Muscle layer of colon (tissue), 2 donors: ENCODE measurements at regions not wholly inside any gene's neighbourhood (a gene's known extent, or its start where the extent isn't known, plus 50 kb on each side); places are given as distances from the start of the nearest gene placed in this dataset.

Experiments
- H3K27ac ChIP-seq: one replicate; pipeline ENCODE4 v1.7.0; 2013; ENCODE audit warnings: low read depth, mild to moderate bottlenecking, low read length, moderate library complexity
- H3K27me3 ChIP-seq, 2 donors: one replicate each; pipeline ENCODE4 v1.7.0; 2013; ENCODE audit warnings: low read length in 2 of 2, mild to moderate bottlenecking in 2 of 2; ENCODE audit not compliant: insufficient read depth in 2 of 2, control insufficient read depth in 1 of 2
- H3K36me3 ChIP-seq: one replicate; pipeline ENCODE4 v1.7.0; 2013; ENCODE audit warnings: mild to moderate bottlenecking, low read length; ENCODE audit not compliant: insufficient read depth
- H3K4me1 ChIP-seq: one replicate; pipeline ENCODE4 v1.7.0; 2013; ENCODE audit warnings: mild to moderate bottlenecking, low read length; ENCODE audit not compliant: insufficient read depth
- H3K4me3 ChIP-seq, 2 donors: one replicate each; pipeline ENCODE4 v1.7.0; 2013; ENCODE audit warnings: low read length in 2 of 2, low read depth in 1 of 2, mild to moderate bottlenecking in 1 of 2, moderate library complexity in 1 of 2
- H3K9ac ChIP-seq: one replicate; pipeline ENCODE4 v1.7.0; 2013; ENCODE audit warnings: low read length
- H3K9me3 ChIP-seq: one replicate; pipeline ENCODE4 v1.7.0; 2013; ENCODE audit warnings: mild to moderate bottlenecking, low read length
- donor health status: abdominal sarcoma.
- donor health status: Adenocarcinoma of cecum.

DNA sequence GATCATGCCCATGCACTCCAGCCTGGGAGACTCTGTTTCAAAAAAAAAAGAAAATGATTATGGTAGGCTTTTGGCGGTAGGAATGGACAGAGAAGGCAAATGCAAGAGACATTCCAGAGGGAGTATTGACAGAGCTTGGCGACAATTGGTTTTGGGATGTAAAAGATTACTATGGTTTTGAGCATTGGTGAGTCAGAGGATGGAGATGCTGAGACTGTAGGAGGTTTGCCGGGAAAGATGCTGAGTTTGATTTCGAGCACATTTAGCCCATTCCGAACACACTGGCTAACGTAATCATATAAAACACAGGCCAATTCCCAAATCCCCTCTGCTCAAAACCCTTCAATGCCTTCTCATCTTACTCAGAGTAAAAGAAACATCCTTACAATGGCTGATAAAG lies 161.6 kb upstream of the MKLN1 start:
- Histone ChIP-seq H3K27me3 (no peaks in the 10 kb centered on the region), H3K9me3 (no peaks in the 10 kb centered on the region), H3K4me1 (no peaks in the 10 kb centered on the region), H3K36me3 (no peaks in the 10 kb centered on the region), H3K27ac (no peak overlapping the region), H3K9ac (no peak overlapping the region), H3K4me3 (no peak overlapping the region)

DNA sequence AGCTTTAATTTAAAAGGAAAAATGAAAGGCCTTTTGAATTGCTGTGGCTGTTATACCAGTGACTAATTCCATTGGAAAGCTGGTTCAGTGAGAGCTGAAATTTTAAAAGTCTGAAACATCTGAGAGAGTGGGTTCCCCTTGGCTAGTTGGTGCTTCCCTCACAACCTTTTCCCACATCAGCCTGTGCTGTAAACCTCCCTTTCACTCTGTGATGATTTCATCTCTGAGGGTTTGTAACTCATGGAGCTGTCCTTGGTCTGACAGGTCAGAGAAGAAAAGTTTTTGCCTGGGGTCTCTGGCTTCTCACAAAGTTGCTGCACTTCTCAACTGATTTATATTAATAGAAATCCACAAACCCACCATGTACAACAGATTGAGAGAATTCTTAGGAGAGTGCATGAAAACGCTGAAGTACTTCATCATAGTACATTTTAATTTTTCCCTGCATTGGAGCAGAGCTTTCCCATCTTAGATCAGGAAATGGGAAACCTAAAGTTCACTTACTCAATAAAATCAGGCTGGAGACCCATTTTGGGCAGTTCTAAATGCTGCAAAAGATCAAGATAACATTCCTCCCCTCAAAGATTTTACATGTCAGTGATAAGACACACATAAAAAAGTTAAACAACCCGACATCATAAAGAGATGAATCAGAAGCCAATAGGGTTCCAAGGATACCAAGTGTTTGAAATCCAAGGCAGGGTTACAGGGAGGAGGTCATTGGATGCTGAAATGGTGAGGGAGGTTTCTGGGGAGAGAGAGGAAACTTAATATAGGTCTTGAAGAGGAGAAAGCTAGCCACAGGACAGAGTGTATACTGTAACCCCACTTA lies 157.0 kb upstream of the MKLN1 start:
- no peaks in the 10 kb centered on the region for H3K4me1 ChIP-seq
- no peak overlapping the region for H3K9ac ChIP-seq
- H3K36me3 ChIP-seq, result no peaks in the 10 kb centered on the region
- H3K27me3 ChIP-seq, result no peaks in the 10 kb centered on the region
- no peak overlapping the region for H3K27ac ChIP-seq
- no peak overlapping the region for H3K4me3 ChIP-seq
- no peaks in the 10 kb centered on the region for H3K9me3 ChIP-seq

- Histone ChIP-seq H3K9ac (no peak overlapping the region), H3K36me3 (no peaks in the 10 kb centered on the region), H3K4me1 (no peaks in the 10 kb centered on the region), H3K27ac (no peak overlapping the region), H3K4me3 (no peak overlapping the region), H3K27me3 (no peaks in the 10 kb centered on the region), H3K9me3 (no peaks in the 10 kb centered on the region)
Observed at GRCh38 chr7:131173145-131173890, 154.4 kb upstream of the MKLN1 start.

DNA sequence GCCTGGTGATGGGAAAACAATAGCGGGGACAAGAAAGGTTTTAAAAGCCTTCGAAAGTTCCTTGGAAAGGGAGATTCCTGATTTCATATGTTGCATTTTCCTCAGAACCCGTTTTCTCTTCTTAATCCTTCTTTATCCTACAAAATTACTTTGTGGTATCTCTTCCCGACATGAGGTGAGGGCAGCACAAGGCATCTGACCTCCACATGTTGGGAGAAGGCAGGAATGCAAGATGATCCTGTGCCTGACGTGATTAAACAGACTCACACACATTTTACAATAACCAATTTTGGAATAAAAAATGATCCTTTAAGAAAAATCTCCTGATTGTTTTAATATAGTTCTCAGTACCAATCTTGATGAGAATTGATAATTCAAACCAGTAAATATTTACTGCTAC lies 153.3 kb upstream of the MKLN1 start:
- Histone ChIP-seq H3K36me3 (no peaks in the 10 kb centered on the region), H3K27ac (no peak overlapping the region), H3K9me3 (no peaks in the 10 kb centered on the region), H3K27me3 (no peaks in the 10 kb centered on the region), H3K4me1 (no peaks in the 10 kb centered on the region), H3K9ac (no peak overlapping the region), H3K4me3 (no peak overlapping the region)

DNA sequence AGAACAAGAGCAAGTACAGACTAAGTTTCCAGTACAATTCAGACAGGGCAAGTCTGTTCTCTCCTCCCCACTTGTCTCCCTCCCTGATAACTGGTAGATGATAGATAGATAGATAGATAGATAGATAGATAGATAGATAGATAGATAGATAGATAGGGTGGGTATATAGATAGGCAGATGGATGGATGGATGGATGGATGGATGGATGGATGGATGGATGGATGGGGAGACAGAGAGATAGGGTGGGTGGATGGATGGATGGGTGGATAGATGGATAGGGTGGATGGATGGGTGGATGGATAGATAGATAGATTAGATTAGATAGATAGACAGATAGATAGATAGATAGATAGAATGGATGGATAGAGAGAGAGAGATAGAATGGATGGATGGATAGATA lies 152.8 kb upstream of the MKLN1 start:
- no peaks in the 10 kb centered on the region for H3K27me3 ChIP-seq
- no peaks in the 10 kb centered on the region for H3K4me1 ChIP-seq
- no peak overlapping the region for H3K4me3 ChIP-seq
- no peak overlapping the region for H3K27ac ChIP-seq
- H3K9ac ChIP-seq, result no peak overlapping the region
- H3K36me3 ChIP-seq, result no peaks in the 10 kb centered on the region
- no peaks in the 10 kb centered on the region for H3K9me3 ChIP-seq

- no peaks in the 10 kb centered on the region for H3K36me3 ChIP-seq
- H3K9me3 ChIP-seq, result no peaks in the 10 kb centered on the region
- H3K4me3 ChIP-seq, result no peak overlapping the region
- no peak overlapping the region for H3K27ac ChIP-seq
- H3K4me1 ChIP-seq, result no peaks in the 10 kb centered on the region
- no peaks in the 10 kb centered on the region for H3K27me3 ChIP-seq
- no peak overlapping the region for H3K9ac ChIP-seq
Observed at GRCh38 chr7:131182446-131183058, 145.1 kb upstream of the MKLN1 start.

- H3K36me3 ChIP-seq, result no peaks in the 10 kb centered on the region
- H3K9ac ChIP-seq, result no peak overlapping the region
- H3K27ac ChIP-seq, result no peak overlapping the region
- no peaks in the 10 kb centered on the region for H3K4me1 ChIP-seq
- no peaks in the 10 kb centered on the region for H3K27me3 ChIP-seq
- H3K4me3 ChIP-seq, result no peak overlapping the region
- no peaks in the 10 kb centered on the region for H3K9me3 ChIP-seq
Observed at GRCh38 chr7:131183072-131183471, 144.6 kb upstream of the MKLN1 start.

- Histone ChIP-seq H3K9me3 (no peaks in the 10 kb centered on the region), H3K4me1 (no peaks in the 10 kb centered on the region), H3K27me3 (no peaks in the 10 kb centered on the region), H3K4me3 (no peak overlapping the region), H3K36me3 (no peaks in the 10 kb centered on the region), H3K27ac (no peak overlapping the region), H3K9ac (no peak overlapping the region)
Observed at GRCh38 chr7:131183611-131184119, 144.0 kb upstream of the MKLN1 start.

DNA sequence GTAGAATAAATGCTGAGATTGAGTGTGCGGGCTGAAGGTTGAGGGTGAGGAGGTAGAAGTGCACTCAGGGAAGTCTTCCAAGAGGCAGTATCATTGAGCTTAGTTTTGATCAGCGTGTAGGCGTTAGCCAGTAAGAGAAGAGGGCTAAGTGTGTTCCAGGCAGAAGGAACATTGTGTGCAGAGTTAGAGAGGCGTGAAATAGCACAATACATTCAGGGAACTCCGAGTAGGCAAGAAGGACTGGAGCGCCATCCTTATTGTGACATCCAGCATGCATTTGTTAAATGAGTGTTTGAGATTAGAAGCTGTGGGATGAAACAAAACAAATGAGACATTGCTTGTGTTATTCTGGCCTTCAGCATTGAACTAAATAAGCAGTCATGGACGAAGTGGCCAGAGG lies 140.9 kb upstream of the MKLN1 start:
- no peak overlapping the region for H3K9ac ChIP-seq
- H3K9me3 ChIP-seq, result no peaks in the 10 kb centered on the region
- no peak overlapping the region for H3K4me3 ChIP-seq
- no peaks in the 10 kb centered on the region for H3K36me3 ChIP-seq
- no peak overlapping the region for H3K27ac ChIP-seq
- H3K27me3 ChIP-seq, result no peaks in the 10 kb centered on the region
- no peaks in the 10 kb centered on the region for H3K4me1 ChIP-seq

DNA sequence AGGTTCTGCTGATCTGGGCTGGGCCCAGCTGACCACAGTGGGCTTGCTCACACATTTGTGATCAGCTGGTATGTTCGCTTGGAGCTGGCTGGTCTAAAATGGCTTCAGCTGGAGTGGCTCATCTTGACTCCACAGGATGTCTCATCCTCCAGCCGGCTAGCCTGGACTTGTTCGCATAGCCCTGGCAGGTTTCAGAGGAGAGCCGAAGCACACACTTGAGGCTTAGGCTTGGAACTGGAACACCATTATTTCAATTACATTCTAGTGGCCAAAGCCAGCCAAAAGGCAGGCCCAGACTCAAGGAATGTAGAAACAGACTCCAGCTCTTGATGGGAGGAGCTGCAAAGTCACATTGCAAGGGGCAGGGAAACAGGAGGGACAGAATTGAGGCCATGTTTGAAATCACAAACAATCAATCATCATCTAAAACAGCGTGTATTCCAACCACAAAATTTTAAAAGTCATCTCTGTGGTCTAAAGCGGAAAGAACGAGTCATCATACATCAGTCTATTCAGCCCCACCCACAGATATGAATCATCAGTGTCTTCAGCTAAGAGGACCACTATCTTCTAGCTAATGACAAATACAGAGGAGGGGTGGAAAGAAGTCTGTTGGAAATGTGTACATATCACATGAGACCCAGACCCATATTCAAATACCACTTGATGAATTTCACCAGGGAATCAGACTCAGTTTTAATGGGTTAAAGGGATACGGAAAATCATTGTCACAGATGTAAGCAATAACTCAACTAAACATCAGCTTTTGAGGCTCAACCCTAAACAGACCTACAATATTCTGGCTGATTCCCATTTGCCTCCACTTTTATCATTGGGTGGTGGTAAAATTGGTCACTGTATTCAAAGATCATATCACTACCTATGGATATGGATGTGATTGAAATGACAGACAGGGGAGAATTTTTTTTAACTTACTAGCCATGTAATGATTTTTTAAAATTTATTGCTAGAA lies 139.0 kb upstream of the MKLN1 start:
- Histone ChIP-seq H3K9me3 (no peaks in the 10 kb centered on the region), H3K27ac (no peak overlapping the region), H3K27me3 (no peaks in the 10 kb centered on the region), H3K36me3 (no peaks in the 10 kb centered on the region), H3K4me1 (no peaks in the 10 kb centered on the region), H3K9ac (no peak overlapping the region), H3K4me3 (no peak overlapping the region)

GRCh38 chr7:131189488-131189887 lies 138.2 kb upstream of the MKLN1 start:
- no peak overlapping the region for H3K27ac ChIP-seq

More at GRCh38 chr7:131189488-131189887, 138.2 kb upstream of the MKLN1 start:
- no peak overlapping the region for H3K9ac ChIP-seq
- H3K9me3 ChIP-seq, result no peaks in the 10 kb centered on the region
- no peaks in the 10 kb centered on the region for H3K27me3 ChIP-seq
- H3K4me3 ChIP-seq, result no peak overlapping the region
- no peaks in the 10 kb centered on the region for H3K36me3 ChIP-seq
- H3K4me1 ChIP-seq, result no peaks in the 10 kb centered on the region
